ENCODE measurements at regions not wholly inside any gene's neighbourhood (a gene's known extent, or its start where the extent isn't known, plus 50 kb on each side); places are given as distances from the start of the nearest gene placed in this dataset.

GRCh38 chr1:81569761-81570160 lies 231.0 kb upstream of the ADGRL2 start:
- FAIRE-seq = no peak

- FAIRE-seq = no peak
Measured at GRCh38 chr1:81563632-81564031, 237.1 kb upstream of the ADGRL2 start.

GRCh38 chr1:81562934-81563333 lies 237.8 kb upstream of the ADGRL2 start:
- FAIRE-seq = no peak

GRCh38 chr1:81560629-81561028 lies 240.1 kb upstream of the ADGRL2 start:
- no peak for FAIRE-seq

DNA sequence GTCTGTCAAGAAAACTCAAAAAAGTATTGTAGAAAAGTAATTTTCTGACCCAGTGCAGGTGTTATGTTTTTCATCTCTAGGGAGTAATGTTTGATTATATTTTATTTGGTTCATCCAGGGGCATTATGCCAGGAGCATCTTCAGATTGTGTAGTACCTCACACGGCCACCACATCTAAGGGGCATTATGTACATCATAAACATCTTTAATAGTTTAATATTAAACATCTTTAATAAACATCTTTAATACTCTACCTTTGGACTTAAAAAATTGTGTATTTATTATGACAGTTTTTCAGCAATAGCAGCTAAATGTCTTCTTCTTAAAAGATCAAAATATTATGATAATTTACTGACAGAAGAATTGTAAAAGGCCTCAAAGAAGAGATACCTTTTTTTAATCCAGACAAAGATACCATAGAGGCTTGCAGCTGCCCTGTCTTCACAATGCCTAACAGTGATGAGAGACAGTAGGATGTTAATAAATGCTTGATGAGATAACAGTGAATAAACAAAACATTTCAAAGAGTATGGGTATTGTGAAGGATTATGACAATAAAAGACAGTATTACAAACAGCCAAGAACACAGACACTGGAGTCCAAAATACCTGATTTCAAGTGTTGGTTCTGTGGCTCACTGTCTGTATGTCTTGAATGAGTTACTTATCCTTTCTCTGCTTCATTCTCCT lies 240.9 kb upstream of the ADGRL2 start:
- no peak for FAIRE-seq

DNA sequence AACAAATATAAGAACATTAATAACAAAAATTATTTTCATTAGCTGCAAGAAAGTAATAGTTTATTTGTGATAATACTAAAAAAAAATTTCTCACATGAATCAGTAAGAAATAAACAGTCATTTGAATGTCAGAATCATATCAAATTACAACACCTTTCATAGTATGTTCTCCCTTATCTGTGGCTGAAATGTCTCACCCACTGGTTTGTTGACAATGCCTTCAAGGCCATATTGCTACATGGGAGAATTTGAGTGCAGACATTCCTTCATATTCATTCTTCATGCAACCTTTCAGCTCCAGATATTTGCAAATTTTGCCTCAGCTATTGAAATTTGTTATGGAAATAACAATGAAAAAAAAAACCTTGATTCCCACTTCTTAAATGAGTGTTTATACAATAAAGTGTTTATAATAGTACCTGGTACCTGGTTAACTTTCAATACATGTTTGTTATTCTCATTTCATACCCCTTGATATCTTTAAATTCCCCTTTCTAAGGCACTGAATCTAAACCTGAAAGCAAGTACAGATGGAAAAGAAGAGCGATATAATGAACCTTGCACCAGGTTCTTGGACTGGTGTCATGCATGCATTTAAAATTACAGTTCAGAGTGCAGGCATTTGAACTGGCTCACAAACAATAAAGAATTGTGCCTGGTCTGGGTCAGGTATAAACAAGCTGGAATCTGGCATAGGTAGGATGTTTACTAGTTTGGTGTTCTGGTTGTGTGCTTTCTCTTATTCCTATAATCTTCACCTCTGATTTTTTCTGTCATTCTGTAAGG lies 242.2 kb upstream of the ADGRL2 start:
- FAIRE-seq = no peak

- FAIRE-seq = no peak
Measured at GRCh38 chr1:81556968-81557367, 243.8 kb upstream of the ADGRL2 start.

GRCh38 chr1:81554534-81554933 lies 246.2 kb upstream of the ADGRL2 start:
- FAIRE-seq = no peak

- no peak for FAIRE-seq
Measured at GRCh38 chr1:81554108-81554507, 246.6 kb upstream of the ADGRL2 start.

DNA sequence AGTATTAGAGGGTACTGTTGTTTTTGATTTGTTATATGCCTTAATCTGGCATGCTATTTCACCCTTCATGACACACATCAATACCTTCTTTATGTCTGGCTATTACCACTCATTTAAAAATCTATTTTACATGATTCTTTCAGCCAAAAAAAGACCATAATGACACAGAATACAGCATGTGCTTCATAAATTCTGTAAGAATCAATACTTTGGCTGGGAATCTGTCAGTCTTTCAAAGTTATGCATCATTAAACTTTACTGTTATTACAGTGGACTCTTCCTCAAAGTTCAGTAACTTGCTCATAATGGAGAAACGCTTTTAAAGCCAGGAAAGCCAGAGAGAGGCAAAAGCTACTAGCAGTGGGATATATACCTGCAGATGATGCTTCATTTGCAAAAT lies 247.2 kb upstream of the ADGRL2 start:
- FAIRE-seq = no peak

- no peak for FAIRE-seq
Measured at GRCh38 chr1:81551946-81552345, 248.8 kb upstream of the ADGRL2 start.

GRCh38 chr1:81550753-81551152 lies 250.0 kb upstream of the ADGRL2 start:
- FAIRE-seq = no peak

- FAIRE-seq = no peak
Measured at GRCh38 chr1:81549588-81550127, 251.1 kb upstream of the ADGRL2 start.

DNA sequence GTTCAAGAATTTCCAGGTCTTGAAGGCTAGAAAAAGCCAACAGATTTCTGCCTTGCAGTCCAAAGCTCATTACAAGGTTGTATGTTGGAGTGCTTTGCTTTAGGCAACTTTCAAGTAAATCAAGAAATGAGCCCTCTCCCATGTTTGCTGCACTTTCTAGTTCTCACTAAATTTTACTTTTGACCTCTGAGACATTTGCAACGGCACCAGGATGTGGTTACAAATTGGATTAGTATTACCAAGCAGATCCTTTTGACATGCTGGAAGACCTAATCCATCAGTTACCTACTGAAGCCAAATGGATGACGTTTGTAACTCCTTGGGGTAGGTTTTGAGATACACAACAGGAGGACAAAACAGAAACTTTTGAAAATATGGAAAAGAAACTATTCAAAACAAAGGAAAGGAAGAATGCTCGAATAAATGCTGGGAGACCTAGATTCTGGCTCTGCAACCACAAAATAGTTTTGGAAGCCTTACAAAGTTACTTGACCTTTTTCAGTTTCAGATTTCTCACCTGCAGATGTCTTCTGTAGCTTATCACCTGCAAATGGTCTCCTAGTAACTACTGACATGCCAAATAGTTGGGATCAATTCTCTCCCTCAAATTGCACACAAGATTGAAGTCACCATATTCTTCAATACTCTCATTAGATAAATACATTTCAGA lies 251.7 kb upstream of the ADGRL2 start:
- FAIRE-seq = no peak

- FAIRE-seq = no peak
Measured at GRCh38 chr1:81547912-81548303, 252.8 kb upstream of the ADGRL2 start.

DNA sequence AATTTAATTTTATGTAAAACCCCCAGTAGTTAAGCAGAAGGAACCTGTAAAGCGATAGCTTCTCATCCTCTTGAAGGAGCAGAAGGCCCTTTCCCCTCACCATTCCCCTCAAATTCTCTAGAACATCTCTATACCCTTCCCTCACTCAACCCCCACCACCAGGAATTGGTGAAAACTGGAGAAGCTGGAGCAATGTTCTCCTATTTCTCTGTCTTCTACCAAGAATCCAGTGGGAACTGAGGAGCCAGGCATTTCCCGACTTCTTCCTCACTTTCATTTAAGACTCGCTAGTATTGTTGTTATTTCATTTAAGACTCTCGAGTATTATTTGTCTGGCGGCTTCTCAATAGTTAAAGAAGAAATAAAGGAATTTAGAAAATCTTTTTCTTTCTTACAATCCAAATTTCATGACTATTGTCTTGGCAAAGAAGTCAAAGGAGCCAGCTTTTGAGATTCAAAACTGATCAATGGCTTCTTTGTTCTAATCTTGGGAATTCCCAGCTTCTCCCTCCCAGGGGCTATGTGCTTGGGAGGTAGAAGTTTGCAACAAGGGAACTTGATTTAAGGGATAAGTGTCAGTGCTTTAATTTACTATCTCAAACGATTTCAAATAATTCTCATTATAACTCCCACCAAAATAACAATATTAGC lies 253.3 kb upstream of the ADGRL2 start:
- FAIRE-seq = no peak

DNA sequence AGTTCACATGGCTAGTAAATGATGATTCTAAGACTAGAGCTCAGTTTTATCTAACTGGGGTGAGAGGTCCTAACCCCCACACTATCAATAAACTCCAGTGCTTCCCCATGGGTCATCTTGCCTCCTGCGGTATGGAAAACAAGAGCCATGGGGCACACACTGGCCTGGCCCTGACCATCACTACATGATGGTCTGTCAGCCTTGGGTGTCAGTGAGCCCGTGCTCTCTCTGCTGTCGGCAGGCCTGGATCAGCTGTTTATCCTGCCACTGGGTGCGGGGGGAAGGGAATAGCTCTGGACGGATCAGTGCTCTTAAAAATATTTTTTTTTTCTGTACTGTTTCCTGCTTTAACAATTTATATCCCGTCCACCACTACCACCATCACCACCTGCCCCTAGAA lies 255.0 kb upstream of the ADGRL2 start:
- no peak for FAIRE-seq

DNA sequence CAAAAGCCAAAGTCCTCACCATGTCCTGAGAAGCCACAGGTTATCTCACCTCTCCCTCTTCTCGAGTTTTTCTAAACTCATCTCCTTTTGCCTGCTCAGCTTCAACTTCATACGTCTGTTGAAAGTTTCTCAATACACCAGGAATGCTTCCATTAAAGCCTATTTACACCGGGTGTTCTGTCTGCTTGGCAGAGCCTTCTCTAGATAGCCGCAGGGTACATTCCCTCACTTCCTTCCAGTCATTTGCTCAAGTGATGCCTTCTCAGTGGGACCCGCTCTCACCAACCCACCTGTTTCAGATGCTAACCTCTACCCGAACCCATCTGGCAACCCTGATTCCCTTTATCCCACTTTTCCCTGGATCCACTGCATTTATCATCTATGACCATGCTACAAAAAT lies 257.0 kb upstream of the ADGRL2 start:
- no peak for FAIRE-seq

DNA sequence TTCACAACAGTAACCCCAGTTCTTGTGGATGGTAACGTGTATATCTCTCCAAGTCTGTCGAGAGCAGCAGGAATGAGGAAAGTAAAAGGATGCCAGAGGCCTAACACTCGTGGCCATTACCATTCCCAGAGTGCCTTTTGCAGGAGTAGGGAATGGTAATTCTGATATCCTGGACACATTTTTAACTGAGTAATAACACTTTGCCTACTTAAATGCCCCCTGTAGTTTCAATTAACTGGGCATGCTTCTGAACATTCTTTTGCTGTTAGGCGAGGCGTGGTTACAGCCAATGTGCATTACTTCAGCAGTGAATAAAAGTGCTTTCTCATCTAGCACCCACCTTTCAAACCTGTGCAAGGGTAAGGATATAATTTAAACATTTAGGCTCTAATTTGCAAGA lies 258.5 kb upstream of the ADGRL2 start:
- no peak for FAIRE-seq

DNA sequence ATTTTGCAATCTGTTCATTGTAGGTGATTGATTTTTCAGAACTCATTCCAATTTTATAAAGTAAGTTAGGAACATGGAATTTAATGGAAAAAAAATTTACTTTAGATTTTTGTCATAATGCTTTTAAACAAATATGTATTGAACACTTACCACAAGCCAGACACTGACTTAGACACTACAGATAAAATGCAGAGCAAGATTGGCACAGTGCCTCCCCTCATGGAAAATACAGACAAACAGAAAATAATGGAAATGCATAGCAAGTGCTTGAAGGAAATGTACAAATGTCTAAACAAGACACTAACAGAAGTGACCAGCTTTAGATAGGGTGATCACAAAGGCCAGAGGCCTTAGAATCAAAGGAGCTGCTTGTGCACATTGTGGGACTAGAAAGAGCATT lies 260.5 kb upstream of the ADGRL2 start:
- FAIRE-seq = no peak

GRCh38 chr1:81529014-81529413 lies 271.7 kb upstream of the ADGRL2 start:
- FAIRE-seq = no peak

DNA sequence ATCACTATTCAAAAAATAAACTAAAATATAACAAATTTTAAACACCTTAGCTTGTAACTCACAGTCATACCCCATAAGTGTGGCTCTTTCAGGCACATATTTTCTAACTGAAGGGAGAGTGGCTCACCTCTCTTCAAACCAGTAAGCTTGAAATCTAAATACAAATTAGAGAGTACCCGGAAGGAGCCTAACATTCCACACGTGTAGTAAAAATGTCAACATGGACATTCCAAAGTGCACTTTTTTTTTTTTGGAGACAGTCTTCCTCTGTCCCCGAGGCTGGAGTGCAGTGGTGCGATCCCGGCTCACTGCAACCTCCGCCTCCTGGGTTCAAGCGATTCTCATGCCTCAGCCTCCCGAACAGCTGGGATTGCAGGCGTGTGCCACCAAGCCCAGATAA lies 275.6 kb upstream of the ADGRL2 start:
- no peak for FAIRE-seq

- FAIRE-seq = no peak
Measured at GRCh38 chr1:81519987-81520386, 280.7 kb upstream of the ADGRL2 start.

Data from G401.6 (cell line).